ENCODE measurements at regions not wholly inside any gene's neighbourhood (a gene's known extent, or its start where the extent isn't known, plus 50 kb on each side); places are given as distances from the start of the nearest gene placed in this dataset.

GRCh38 chr15:35755237-35755802, 209.4 kb upstream of the DPH6 start:
- no peak for FAIRE-seq
- no peak for DNase-seq (ENCODE audit: insufficient read length, low spot score)

GRCh38 chr15:35756623-35757022, 210.7 kb upstream of the DPH6 start:
- FAIRE-seq, result no peak
- no peak for DNase-seq (ENCODE audit: insufficient read length, low spot score)

- DNase-seq (ENCODE audit: insufficient read length, low spot score), result no peak
- FAIRE-seq, result no peak
Measured at GRCh38 chr15:35757361-35757760, 211.4 kb upstream of the DPH6 start.

- DNase-seq (ENCODE audit: insufficient read length, low spot score), result no peak
- no peak for FAIRE-seq
Measured at GRCh38 chr15:35757765-35758164, 211.8 kb upstream of the DPH6 start.

GRCh38 chr15:35764661-35765519, 218.9 kb upstream of the DPH6 start:
- no peak for FAIRE-seq
- no peak for DNase-seq (ENCODE audit: insufficient read length, low spot score)

GRCh38 chr15:35768949-35769348, 223.0 kb upstream of the DPH6 start:
- FAIRE-seq (no peak), DNase-seq (ENCODE audit: insufficient read length, low spot score) (no peak)

- DNase-seq (ENCODE audit: insufficient read length, low spot score) (no peak), FAIRE-seq (no peak)
Measured at GRCh38 chr15:35769656-35770055, 223.7 kb upstream of the DPH6 start.

- no peak for FAIRE-seq
- DNase-seq (ENCODE audit: insufficient read length, low spot score), result no peak
Measured at GRCh38 chr15:35771746-35772442, 225.9 kb upstream of the DPH6 start.

GRCh38 chr15:35774653-35775052, 228.7 kb upstream of the DPH6 start:
- DNase-seq (ENCODE audit: insufficient read length, low spot score), result no peak
- FAIRE-seq, result no peak

- FAIRE-seq (no peak), DNase-seq (ENCODE audit: insufficient read length, low spot score) (no peak)
Measured at GRCh38 chr15:35775471-35775870, 229.5 kb upstream of the DPH6 start.

GRCh38 chr15:35777061-35777460, 231.1 kb upstream of the DPH6 start:
- FAIRE-seq (no peak), DNase-seq (ENCODE audit: insufficient read length, low spot score) (no peak)

GRCh38 chr15:35783203-35783602, 237.2 kb upstream of the DPH6 start:
- FAIRE-seq (no peak), DNase-seq (ENCODE audit: insufficient read length, low spot score) (no peak)

GRCh38 chr15:35784745-35785144, 238.8 kb upstream of the DPH6 start:
- no peak for FAIRE-seq

GRCh38 chr15:35810007-35810406, 264.0 kb upstream of the DPH6 start:
- no peak for FAIRE-seq

More at GRCh38 chr15:35784745-35785144, 238.8 kb upstream of the DPH6 start:
- no peak for DNase-seq (ENCODE audit: insufficient read length, low spot score)

GRCh38 chr15:35813573-35813972, 267.6 kb upstream of the DPH6 start:
- DNase-seq (ENCODE audit: insufficient read length, low spot score) (no peak), FAIRE-seq (no peak)

More at GRCh38 chr15:35810007-35810406, 264.0 kb upstream of the DPH6 start:
- DNase-seq (ENCODE audit: insufficient read length, low spot score), result no peak

GRCh38 chr15:35818846-35819245, 272.9 kb upstream of the DPH6 start:
- FAIRE-seq, result no peak
- DNase-seq (ENCODE audit: insufficient read length, low spot score), result no peak

- DNase-seq (ENCODE audit: insufficient read length, low spot score) (no peak), FAIRE-seq (no peak)
Measured at GRCh38 chr15:35822153-35822552, 276.2 kb upstream of the DPH6 start.

- DNase-seq (ENCODE audit: insufficient read length, low spot score), result no peak
- no peak for FAIRE-seq
Measured at GRCh38 chr15:35827141-35827540, 281.2 kb upstream of the DPH6 start.

- no peak for DNase-seq (ENCODE audit: insufficient read length, low spot score)
- FAIRE-seq, result no peak
Measured at GRCh38 chr15:35827911-35828310, 281.9 kb upstream of the DPH6 start.

- FAIRE-seq, result no peak
- no peak for DNase-seq (ENCODE audit: insufficient read length, low spot score)
Measured at GRCh38 chr15:35833581-35833980, 287.6 kb upstream of the DPH6 start.

- FAIRE-seq, result no peak
- DNase-seq (ENCODE audit: insufficient read length, low spot score), result no peak
Measured at GRCh38 chr15:35834216-35834830, 288.4 kb upstream of the DPH6 start.

Data from GM19239 (cell line).